ENCODE measurements at regions not wholly inside any gene's neighbourhood (a gene's known extent, or its start where the extent isn't known, plus 50 kb on each side); places are given as distances from the start of the nearest gene placed in this dataset.

DNA sequence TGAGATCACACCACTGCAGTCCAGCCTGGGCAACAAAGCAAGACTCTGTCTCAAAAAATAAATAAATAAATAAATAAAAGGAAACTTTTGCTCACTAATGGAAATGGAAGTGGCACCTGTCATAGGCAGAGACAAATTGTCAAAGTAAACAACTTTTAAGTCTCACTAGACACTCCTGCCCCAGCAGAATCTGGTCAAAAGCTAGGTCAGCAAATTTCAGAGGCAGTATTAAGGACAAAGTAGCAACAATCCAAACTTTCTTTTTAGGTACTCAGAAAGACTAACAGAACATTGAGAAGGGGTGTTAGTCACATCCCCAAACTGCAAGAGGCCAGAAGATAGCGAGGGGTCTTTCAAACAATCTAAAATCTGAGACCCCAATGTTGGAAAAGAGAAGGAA, 101.4 kb upstream of the MSX2 start:
- TF ChIP-seq, protein P1, sequence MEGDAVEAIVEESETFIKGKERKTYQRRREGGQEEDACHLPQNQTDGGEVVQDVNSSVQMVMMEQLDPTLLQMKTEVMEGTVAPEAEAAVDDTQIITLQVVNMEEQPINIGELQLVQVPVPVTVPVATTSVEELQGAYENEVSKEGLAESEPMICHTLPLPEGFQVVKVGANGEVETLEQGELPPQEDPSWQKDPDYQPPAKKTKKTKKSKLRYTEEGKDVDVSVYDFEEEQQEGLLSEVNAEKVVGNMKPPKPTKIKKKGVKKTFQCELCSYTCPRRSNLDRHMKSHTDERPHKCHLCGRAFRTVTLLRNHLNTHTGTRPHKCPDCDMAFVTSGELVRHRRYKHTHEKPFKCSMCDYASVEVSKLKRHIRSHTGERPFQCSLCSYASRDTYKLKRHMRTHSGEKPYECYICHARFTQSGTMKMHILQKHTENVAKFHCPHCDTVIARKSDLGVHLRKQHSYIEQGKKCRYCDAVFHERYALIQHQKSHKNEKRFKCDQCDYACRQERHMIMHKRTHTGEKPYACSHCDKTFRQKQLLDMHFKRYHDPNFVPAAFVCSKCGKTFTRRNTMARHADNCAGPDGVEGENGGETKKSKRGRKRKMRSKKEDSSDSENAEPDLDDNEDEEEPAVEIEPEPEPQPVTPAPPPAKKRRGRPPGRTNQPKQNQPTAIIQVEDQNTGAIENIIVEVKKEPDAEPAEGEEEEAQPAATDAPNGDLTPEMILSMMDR (IDR thresholded peaks at IDR 0.05; ENCODE audit: low read depth, low read length, missing input control) = no peak
- TF ChIP-seq, protein P2, sequence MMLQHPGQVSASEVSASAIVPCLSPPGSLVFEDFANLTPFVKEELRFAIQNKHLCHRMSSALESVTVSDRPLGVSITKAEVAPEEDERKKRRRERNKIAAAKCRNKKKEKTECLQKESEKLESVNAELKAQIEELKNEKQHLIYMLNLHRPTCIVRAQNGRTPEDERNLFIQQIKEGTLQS (IDR thresholded peaks at IDR 0.05) = no peak
- TF ChIP-seq GABPA (IDR thresholded peaks at IDR 0.05 in 1 of 2, conservative IDR thresholded peaks at IDR 0.05 in 1 of 2) = no peak
- TF ChIP-seq REST (IDR thresholded peaks at IDR 0.05) = no peak
- TF ChIP-seq RAD21 (IDR thresholded peaks at IDR 0.05) = no peak
- no peak for TF ChIP-seq JUND (IDR thresholded peaks at IDR 0.05)
- TF ChIP-seq, protein P3, sequence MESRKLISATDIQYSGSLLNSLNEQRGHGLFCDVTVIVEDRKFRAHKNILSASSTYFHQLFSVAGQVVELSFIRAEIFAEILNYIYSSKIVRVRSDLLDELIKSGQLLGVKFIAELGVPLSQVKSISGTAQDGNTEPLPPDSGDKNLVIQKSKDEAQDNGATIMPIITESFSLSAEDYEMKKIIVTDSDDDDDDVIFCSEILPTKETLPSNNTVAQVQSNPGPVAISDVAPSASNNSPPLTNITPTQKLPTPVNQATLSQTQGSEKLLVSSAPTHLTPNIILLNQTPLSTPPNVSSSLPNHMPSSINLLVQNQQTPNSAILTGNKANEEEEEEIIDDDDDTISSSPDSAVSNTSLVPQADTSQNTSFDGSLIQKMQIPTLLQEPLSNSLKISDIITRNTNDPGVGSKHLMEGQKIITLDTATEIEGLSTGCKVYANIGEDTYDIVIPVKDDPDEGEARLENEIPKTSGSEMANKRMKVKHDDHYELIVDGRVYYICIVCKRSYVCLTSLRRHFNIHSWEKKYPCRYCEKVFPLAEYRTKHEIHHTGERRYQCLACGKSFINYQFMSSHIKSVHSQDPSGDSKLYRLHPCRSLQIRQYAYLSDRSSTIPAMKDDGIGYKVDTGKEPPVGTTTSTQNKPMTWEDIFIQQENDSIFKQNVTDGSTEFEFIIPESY (IDR thresholded peaks at IDR 0.05) = no peak
- no peak for TF ChIP-seq EGR1 (IDR thresholded peaks at IDR 0.05; ENCODE audit: low read depth in 2 of 2)
- TF ChIP-seq SP1 (IDR thresholded peaks at IDR 0.05) = no peak
- TF ChIP-seq, protein P4, sequence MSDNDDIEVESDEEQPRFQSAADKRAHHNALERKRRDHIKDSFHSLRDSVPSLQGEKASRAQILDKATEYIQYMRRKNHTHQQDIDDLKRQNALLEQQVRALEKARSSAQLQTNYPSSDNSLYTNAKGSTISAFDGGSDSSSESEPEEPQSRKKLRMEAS (IDR thresholded peaks at IDR 0.05) = no peak
- no peak for TF ChIP-seq TAF1 (conservative IDR thresholded peaks at IDR 0.05)
